GM12891 (cell line): ENCODE measurements at regions not wholly inside any gene's neighbourhood (a gene's known extent, or its start where the extent isn't known, plus 50 kb on each side); places are given as distances from the start of the nearest gene placed in this dataset.

Source experiments
- POLR2A ChIP-seq: IDR thresholded peaks from 2 replicates; pipeline ENCODE4 v1.6.1; 2011; ENCODE audit warnings: low read depth, low read length, control low read depth
- POLR2AphosphoS5 ChIP-seq: IDR thresholded peaks from 2 replicates; pipeline ENCODE4 v1.6.1; 2011; ENCODE audit warnings: low read depth, low read length, control low read depth
- TAF1 ChIP-seq: IDR thresholded peaks from 2 replicates; pipeline ENCODE4 v1.6.1; 2011; ENCODE audit warnings: low read depth, low read length, control low read depth

GRCh38 chr3:103169289-103169688, 734.5 kb downstream of the ZPLD1 start:
- TF ChIP-seq TAF1 (no peak), POLR2A (no peak), POLR2AphosphoS5 (no peak)
